ENCODE measurements at regions not wholly inside any gene's neighbourhood (a gene's known extent, or its start where the extent isn't known, plus 50 kb on each side); places are given as distances from the start of the nearest gene placed in this dataset.

GRCh38 chr3:102747611-102748010 is 312.8 kb downstream of the ZPLD1 start:
- H3K4me3 ChIP-seq = no peak overlapping the region
- no peaks in the 10 kb centered on the region for H3K9me3 ChIP-seq
- no peaks in the 10 kb centered on the region for H3K36me3 ChIP-seq
- H3K27ac ChIP-seq = no peak overlapping the region
- ATAC-seq (ENCODE audit: insufficient number of reproducible peaks, low FRiP score, low read depth) = no peak
- no peaks in the 10 kb centered on the region for H3K4me1 ChIP-seq (ENCODE audit: control insufficient read depth in 1 of 2, low read depth in 2 of 2)
- TF ChIP-seq CTCF (IDR thresholded peaks at IDR 0.05) = no peak
- DNase-seq (ENCODE audit: low spot score) = no peak
- no peaks in the 10 kb centered on the region for H3K27me3 ChIP-seq (replicated peaks; ENCODE audit: insufficient read depth)

- no peak overlapping the region for H3K27ac ChIP-seq
- no peaks in the 10 kb centered on the region for H3K4me1 ChIP-seq (ENCODE audit: control insufficient read depth in 1 of 2, low read depth in 2 of 2)
- H3K4me3 ChIP-seq = no peak overlapping the region
- DNase-seq (ENCODE audit: low spot score) (no peak), ATAC-seq (ENCODE audit: insufficient number of reproducible peaks, low FRiP score, low read depth) (no peak)
- no peaks in the 10 kb centered on the region for H3K27me3 ChIP-seq (replicated peaks; ENCODE audit: insufficient read depth)
- no peak for TF ChIP-seq CTCF (IDR thresholded peaks at IDR 0.05)
- H3K36me3 ChIP-seq = no peaks in the 10 kb centered on the region
- H3K9me3 ChIP-seq = no peaks in the 10 kb centered on the region
Observed at GRCh38 chr3:102748646-102749045, 313.8 kb downstream of the ZPLD1 start.

GRCh38 chr3:102750322-102750721 is 315.5 kb downstream of the ZPLD1 start:
- no peaks in the 10 kb centered on the region for H3K9me3 ChIP-seq
- no peaks in the 10 kb centered on the region for H3K4me1 ChIP-seq (ENCODE audit: control insufficient read depth in 1 of 2, low read depth in 2 of 2)
- H3K36me3 ChIP-seq = no peaks in the 10 kb centered on the region
- H3K27me3 ChIP-seq (replicated peaks; ENCODE audit: insufficient read depth) = no peaks in the 10 kb centered on the region
- no peak for TF ChIP-seq CTCF (IDR thresholded peaks at IDR 0.05)
- no peak for DNase-seq (ENCODE audit: low spot score)
- H3K27ac ChIP-seq = no peak overlapping the region
- H3K4me3 ChIP-seq = no peak overlapping the region
- no peak for ATAC-seq (ENCODE audit: insufficient number of reproducible peaks, low FRiP score, low read depth)

GRCh38 chr3:102753901-102754300 is 319.1 kb downstream of the ZPLD1 start:
- no peak overlapping the region for H3K4me3 ChIP-seq
- ATAC-seq (ENCODE audit: insufficient number of reproducible peaks, low FRiP score, low read depth) = no peak
- no peaks in the 10 kb centered on the region for H3K27me3 ChIP-seq (replicated peaks; ENCODE audit: insufficient read depth)
- no peak for TF ChIP-seq CTCF (IDR thresholded peaks at IDR 0.05)
- H3K36me3 ChIP-seq = no peaks in the 10 kb centered on the region
- no peak for DNase-seq (ENCODE audit: low spot score)
- no peak overlapping the region for H3K27ac ChIP-seq
- no peaks in the 10 kb centered on the region for H3K9me3 ChIP-seq
- H3K4me1 ChIP-seq (ENCODE audit: control insufficient read depth in 1 of 2, low read depth in 2 of 2) = no peaks in the 10 kb centered on the region

GRCh38 chr3:102756706-102757105 is 321.9 kb downstream of the ZPLD1 start:
- Histone ChIP-seq H3K27ac (no peak overlapping the region), H3K9me3 (no peaks in the 10 kb centered on the region)

More at GRCh38 chr3:102756706-102757105, 321.9 kb downstream of the ZPLD1 start:
- no peaks in the 10 kb centered on the region for H3K36me3 ChIP-seq
- no peaks in the 10 kb centered on the region for H3K27me3 ChIP-seq (replicated peaks; ENCODE audit: insufficient read depth)
- TF ChIP-seq CTCF (IDR thresholded peaks at IDR 0.05) = no peak
- DNase-seq (ENCODE audit: low spot score) = no peak
- no peak for ATAC-seq (ENCODE audit: insufficient number of reproducible peaks, low FRiP score, low read depth)
- no peaks in the 10 kb centered on the region for H3K4me1 ChIP-seq (ENCODE audit: control insufficient read depth in 1 of 2, low read depth in 2 of 2)
- H3K4me3 ChIP-seq = no peak overlapping the region

Measured in thoracic aorta (tissue), 2 donors.